Pons (tissue), 1 donor: ENCODE measurements at regions not wholly inside any gene's neighbourhood (a gene's known extent, or its start where the extent isn't known, plus 50 kb on each side); places are given as distances from the start of the nearest gene placed in this dataset.
"Not testable (repeated sequence)": the region's sequence is repeated elsewhere in the genome, so short reads cannot be mapped to it uniquely, and the experiment has no call there.

Source experiments
- DNase-seq: peaks from one replicate; pipeline ENCODE4 v3.0.0-alpha.2; 2016; ENCODE audit warnings: low spot score

DNA sequence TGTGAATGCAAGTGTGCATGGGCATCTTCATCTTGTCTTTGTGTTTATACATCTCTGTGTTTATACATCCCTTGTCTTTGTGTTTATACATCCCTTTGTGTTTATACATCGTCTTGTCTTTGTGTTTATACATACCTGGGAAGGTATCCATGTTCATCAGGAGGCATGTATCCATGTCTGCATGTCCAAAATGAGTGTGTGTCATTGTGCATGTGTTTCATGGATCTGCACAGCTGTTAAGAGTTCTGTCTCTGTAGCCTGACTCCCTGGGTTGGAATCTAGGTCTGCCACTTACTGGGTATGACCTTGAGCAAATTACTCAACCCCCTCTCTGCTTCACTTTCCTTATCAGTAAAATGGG lies 50.1 kb upstream of the SIRPA start:
- no peak for DNase-seq

DNA sequence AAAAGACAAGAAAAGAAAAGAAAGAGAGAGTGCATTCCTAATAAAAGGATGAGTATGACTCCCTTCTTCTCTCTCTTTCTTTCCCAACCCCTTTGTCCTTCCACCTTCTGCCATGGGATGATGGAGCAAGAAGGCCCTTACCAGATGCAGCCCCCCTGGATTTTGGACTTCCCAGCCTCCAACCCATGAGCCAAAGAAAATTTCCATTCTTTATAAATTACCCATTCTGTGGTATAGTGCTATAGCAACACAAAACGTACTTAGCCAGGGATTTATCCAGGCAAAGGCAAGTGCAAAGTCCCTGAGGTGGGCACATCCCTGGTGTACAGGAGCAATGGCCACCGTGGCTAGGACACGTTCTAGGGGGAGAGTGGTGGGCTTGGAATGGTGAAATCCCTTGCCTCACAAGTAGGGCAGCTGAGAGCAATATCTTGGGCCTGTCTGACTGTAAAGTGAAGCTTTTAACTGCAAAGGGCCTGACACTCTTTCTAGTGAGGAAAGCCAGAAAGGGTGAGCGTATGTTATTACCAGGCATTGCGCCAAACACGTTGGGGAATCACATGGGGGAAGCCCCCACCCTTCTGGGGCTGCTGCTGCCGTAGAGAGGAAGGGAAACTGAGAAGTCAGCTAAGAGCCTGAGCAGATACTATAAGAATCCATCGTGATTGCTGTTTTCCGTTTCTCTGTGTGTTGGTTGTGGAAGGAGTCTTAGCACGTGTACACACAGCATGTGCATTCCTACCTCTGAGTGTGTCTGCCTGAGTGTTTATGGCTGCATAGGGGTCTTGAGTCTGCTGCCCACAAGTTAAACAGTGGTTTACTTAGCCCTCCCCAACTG lies 50.7 kb upstream of the SIRPA start:
- DNase-seq = peak; percentile 84

- no peak for DNase-seq
Measured at GRCh38 chr20:1842281-1842680, 52.9 kb upstream of the SIRPA start.

DNA sequence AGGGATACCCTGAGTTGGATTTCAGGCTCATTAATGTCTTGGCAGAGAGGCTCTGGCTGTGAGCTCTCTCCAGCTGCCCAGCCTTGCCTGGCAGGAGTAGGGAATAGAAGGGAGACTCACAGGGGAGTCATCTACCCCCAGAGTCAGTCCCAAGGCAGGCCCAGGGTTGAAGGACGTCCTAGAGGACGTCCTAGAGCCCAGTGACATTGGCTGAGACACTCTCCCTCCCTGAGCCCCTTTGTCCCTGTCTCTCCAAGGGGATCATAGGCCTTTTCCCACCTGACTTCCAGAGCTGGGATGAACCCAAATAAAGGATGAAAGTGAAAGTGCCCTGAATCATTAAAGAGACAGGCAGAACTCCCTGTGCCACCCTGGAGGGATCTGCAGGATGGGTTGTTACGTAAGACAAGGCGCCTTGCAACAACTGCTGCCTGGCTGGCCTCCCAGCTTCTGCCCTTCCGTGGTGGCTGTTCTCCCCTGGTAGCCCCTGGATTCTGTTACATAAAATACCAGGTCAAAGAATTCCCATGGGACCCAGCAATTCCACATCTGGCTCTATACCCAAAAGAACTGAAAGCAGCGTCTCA lies 53.6 kb upstream of the SIRPA start:
- peak; percentile 69 for DNase-seq

DNA sequence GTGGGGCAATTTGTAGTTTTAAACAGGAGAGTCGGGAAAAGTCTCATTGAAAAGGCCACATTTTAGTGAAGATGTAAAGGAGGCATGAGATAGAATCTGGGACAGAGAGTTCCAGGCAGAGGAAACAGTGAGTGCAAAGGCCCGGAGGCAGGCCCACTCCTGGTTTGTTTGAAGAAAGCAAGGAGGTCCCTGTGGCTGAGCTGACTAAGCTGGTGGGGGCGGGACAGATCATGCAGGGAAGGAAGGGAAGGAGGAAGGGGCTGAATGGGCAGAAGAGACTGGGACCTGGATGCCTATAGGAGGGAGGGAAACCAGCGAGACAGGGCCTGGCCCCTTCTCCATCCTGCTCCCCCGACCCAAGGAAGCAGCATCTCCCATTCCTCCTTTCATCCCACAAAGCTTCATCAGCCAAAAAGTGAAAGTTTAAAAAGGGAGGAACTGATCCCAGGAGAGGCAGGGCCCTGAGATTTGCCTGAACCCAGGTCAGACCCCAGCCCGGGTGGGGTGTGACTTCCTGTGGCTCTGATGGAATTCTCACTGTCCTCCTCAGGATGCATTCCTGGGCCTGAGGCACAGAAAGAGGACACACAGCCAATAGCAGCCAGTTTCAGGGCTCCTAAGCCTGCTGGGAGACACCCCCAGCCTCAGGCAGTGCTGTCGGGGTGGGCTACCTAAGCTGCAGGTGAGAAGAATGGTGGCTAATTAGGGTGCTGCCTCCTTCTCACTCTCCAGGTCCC lies 54.2 kb upstream of the SIRPA start:
- no peak for DNase-seq

GRCh38 chr20:1839376-1840317 lies 55.6 kb upstream of the SIRPA start:
- DNase-seq = not testable (repeated sequence)

DNA sequence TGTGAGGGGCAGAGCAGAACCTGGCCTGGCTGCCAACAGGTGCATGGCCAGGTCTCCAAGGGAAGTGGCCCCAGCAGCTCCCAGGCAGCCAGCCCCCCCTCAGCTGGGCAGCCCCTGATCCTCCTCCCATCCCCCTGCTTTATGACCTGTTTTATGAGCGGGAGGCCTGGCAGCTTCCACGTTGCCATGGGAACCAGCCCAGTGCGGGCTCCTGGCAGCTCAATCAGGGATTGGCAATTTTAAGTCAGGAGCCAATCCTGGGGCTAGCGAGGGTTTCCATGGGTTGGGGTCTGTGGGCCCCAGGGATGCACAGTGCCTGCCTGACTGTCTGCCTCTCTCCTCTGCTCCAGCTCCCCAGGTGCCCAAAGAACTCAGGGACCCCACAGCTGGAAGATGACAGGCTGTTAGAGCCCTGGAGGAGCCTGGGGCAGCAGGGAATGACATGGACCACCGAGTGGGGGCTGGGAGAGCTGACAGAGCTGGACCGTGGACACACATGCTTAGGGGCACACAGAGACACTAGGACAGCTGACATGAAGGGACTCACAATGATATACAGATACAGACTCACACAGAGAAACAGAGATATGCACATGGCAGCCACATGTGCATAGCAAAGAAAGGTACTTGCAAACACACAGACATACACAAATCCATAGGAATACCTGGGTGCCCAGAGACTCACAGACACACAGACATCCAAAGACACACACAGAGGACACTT lies 56.5 kb upstream of the SIRPA start:
- no peak for DNase-seq

DNA sequence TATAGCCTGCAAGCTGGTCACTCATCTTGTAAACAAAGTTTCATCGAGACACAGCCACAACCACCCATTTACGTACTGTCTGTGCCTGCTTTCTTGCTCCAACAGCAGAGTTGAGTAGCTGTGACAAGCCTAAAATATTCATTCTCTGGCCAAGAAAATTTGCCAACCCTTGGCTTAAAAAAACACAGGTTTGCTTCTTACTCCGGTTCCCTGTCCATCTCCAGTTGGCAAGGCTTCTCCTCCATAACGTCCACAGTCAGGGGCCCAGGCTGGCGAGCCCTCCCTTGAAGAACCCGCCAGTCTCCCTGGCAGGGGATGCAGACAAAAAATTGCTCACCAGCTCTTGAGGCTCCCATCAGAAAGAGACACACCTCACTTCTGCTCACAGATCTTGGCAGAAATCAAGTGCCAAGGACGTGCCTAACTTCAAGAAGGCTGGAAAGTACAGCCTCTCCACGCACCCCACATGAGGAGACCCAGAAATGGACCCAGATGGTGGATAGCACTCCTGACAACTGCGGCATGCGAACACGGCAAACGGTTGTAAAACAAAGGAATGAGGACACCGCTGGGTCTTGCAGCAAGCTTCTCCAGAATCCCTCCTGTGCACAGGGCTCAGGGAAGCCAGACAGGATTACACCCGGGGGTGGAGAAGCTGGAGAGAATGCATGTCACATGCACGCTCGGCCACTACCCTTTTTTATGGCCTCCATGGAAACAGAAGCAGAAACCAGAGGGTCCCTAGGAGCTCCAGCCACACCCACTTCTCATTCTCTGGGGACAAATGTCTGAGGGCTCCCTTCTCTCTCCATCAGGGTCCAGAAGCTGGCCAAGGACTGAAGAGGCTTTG lies 59.8 kb upstream of the SIRPA start:
- DNase-seq = no peak

DNA sequence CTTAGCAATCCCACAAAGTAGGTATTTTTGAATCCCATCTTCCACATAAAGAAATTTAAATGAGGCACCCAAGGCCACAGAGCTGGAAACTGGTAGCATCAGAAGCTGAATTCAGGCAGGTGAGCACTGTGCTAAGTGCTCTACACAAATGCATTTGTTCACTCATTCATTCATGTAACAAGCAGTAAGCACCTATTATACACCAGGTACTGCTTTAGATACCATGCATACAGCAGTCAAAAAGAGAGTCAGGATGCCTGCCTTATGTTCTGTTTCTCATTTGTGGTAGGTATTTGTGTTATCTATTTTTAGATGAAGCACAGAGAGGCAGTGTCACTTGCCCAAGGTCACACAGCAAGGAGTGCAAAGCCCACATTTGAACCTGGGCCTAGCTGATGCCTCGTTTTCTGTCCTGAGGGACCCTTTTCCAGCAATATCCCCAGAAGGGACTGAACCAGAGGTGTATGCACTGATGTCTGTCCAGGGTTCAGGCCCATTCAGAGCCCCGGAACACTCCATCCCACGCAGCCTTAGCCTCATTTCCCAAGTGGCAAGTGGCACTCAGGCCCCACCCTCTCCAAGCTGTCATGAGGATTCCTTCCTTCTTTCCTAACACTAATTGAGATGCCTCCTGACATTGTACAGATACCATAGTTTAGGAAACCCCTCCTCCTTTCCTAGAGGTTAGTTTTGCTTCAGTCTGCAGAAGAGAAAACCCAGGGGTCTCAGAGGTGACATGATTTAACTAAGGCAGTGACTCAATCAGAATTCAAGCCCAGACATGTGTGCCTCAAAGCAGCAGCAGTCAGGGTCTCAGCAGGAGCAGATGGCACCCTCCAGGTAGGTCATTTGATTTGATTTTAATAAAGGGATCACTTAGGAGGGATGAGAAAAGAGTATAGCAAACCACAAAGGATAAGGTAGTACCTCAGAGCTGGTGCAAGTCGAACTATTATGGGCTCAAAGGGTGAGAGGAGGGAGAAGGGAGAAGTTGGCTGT lies 61.2 kb upstream of the SIRPA start:
- no peak for DNase-seq

- no peak for DNase-seq
Measured at GRCh38 chr20:1833216-1833615, 62.0 kb upstream of the SIRPA start.

- DNase-seq = no peak
Measured at GRCh38 chr20:1832634-1833033, 62.6 kb upstream of the SIRPA start.

DNA sequence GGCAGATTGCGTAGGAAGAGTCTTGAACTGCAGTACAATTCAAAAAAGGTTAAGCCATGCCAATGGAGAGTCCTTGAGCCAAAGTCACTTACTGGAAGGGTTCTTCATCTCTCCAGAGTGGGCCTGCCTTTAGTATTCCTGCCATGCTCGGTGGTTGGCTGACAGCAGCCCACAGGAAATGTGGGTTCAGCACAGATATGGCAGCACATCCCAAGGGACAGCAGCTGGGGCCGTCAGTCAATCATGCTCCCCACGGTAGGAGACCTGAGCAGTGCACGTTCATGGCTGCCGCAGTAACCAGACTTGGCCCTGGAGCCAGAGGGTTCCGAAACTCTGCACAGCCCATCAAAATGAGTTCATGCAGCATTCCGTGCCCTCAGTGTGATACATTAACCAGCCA lies 63.6 kb upstream of the SIRPA start:
- no peak for DNase-seq

- DNase-seq = no peak
Measured at GRCh38 chr20:1831096-1831495, 64.1 kb upstream of the SIRPA start.

DNA sequence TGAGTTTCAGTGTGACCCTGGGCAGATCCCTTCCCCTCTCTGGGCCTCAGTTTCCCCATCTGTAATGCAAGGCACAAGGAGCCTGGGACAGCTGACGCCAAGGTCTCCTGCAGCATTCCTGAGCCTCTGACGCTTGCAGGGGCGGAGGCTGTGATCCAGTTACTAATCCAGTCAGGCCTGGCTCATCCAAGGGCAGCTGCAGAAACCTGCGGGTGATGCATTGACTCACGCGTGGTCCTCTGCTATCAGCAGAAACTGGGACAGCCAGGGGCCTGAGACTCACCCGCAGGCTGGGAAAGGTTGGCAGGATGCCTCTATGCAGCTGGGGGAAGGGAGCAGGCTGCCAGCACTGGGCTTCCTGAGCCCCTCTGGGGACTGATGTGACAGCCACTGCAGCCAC lies 65.0 kb upstream of the SIRPA start:
- peak; percentile 69 for DNase-seq

DNA sequence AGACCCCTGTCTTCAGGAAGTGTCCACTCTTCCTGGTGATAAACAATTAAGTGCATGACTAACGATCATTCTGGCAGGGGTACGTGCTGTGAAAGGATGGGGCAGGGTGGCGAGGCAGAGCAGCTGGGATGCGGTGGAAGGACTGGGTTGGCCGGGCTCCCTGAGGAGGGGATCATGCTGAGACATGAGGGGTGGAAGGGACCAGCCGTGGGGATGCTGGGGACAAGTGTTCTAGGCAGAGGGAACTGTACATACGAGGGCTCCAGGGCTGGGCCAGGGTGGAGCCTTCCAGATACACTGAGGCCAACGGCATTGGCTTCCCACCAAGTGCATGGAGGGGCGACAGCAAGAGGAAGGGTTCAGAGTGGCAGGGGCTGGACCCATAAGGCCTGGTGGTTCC lies 65.7 kb upstream of the SIRPA start:
- no peak for DNase-seq

DNA sequence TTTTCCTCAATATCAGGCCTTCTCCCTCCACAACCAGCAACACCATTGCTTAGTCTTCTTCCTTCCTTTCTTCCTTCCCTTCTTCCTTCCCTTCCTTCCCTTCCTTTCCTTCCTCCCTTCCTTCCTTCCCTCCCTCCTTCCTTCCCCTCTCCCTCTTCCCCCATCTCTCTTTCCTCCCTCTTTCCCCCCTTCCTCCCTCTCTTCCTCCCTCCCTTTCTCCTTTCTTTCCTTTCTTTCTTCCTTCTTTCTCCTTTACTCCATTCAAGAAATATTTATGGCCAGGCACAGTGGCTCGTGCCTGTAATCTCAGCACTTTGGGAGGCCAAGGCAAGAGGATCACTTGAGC lies 66.4 kb upstream of the SIRPA start:
- no peak for DNase-seq

GRCh38 chr20:1827974-1828785 lies 67.0 kb upstream of the SIRPA start:
- DNase-seq = peak; percentile 98

- DNase-seq = no peak
Measured at GRCh38 chr20:1827510-1827973, 67.7 kb upstream of the SIRPA start.
